ENCODE measurements at regions not wholly inside any gene's neighbourhood (a gene's known extent, or its start where the extent isn't known, plus 50 kb on each side); places are given as distances from the start of the nearest gene placed in this dataset.

DNA sequence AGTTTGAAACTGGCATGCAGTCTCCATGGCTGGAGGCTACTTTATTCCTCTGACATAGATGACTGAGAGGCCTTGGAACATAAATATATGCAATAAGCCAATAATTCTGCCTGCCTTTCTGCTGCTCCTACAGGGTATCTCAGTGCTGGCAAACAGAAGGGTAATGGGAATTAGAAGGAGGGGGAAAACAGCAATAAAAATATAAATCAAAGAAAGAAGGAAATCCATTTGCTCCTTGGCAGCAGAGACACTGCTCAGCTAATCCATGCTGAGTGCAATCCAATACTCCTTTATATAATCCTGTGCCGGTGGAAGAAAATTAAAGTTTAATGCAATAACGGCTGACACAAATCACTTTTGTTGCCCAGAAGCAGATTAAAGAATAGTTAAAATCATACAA, 478.9 kb downstream of the SPATA31D1 start:
- ATAC-seq = no peak
- ChIA-PET CTCF (interaction anchor here (1.3 kb wide), 1 partner anchor 139 kb away, joined by 4 read pairs; no protein-coding TSS in a partner anchor), POLR2A (no interaction called here), RAD21 (ENCODE audit: low non-redundant PET in 1 of 2, low total read pairs in 2 of 2, uncharacterized antibody in 2 of 2, unreplicated experiment in 2 of 2) (no interaction called here)
- no peak overlapping the region for H3K9ac ChIP-seq (ENCODE audit: low read length)
- no peak overlapping the region for H3K4me3 ChIP-seq (replicated peaks in 1 of 2; ENCODE audit: low read depth in 1 of 2, low read length in 2 of 2)
- H3K27me3 ChIP-seq (ENCODE audit: insufficient read depth, low read length) = no peaks in the 10 kb centered on the region
- H3K4me1 ChIP-seq (ENCODE audit: control insufficient read depth in 1 of 2, insufficient read depth in 2 of 2, low read length in 2 of 2) = no peaks in the 10 kb centered on the region
- H3K79me2 ChIP-seq (ENCODE audit: insufficient read depth, low read length) = no peaks in the 10 kb centered on the region
- H3K27ac ChIP-seq (ENCODE audit: low read depth, low read length) = no peak overlapping the region
- TF ChIP-seq SIN3A (IDR thresholded peaks at IDR 0.05; ENCODE audit: low read depth) (no peak), YY1 (IDR thresholded peaks at IDR 0.05; ENCODE audit: extremely low read depth, insufficient replicate concordance, low read depth, low read length) (no peak), SP1 (IDR thresholded peaks at IDR 0.05; ENCODE audit: low read depth) (no peak), EGR1 (IDR thresholded peaks at IDR 0.05; ENCODE audit: low read depth) (no peak), EZH2phosphoT487 (IDR thresholded peaks at IDR 0.05; ENCODE audit: borderline replicate concordance) (no peak), FOSL1 (IDR thresholded peaks at IDR 0.05; ENCODE audit: low read depth) (no peak), SRF (IDR thresholded peaks at IDR 0.05; ENCODE audit: low read depth) (no peak)
- TF ChIP-seq, protein P1, sequence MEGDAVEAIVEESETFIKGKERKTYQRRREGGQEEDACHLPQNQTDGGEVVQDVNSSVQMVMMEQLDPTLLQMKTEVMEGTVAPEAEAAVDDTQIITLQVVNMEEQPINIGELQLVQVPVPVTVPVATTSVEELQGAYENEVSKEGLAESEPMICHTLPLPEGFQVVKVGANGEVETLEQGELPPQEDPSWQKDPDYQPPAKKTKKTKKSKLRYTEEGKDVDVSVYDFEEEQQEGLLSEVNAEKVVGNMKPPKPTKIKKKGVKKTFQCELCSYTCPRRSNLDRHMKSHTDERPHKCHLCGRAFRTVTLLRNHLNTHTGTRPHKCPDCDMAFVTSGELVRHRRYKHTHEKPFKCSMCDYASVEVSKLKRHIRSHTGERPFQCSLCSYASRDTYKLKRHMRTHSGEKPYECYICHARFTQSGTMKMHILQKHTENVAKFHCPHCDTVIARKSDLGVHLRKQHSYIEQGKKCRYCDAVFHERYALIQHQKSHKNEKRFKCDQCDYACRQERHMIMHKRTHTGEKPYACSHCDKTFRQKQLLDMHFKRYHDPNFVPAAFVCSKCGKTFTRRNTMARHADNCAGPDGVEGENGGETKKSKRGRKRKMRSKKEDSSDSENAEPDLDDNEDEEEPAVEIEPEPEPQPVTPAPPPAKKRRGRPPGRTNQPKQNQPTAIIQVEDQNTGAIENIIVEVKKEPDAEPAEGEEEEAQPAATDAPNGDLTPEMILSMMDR (IDR thresholded peaks at IDR 0.05 in 2 of 3, conservative IDR thresholded peaks at IDR 0.05 in 1 of 3; ENCODE audit: borderline replicate concordance in 1 of 3, insufficient read depth in 1 of 3, low read depth in 2 of 3, low read length in 2 of 3) = no peak
- TF ChIP-seq, protein P2, sequence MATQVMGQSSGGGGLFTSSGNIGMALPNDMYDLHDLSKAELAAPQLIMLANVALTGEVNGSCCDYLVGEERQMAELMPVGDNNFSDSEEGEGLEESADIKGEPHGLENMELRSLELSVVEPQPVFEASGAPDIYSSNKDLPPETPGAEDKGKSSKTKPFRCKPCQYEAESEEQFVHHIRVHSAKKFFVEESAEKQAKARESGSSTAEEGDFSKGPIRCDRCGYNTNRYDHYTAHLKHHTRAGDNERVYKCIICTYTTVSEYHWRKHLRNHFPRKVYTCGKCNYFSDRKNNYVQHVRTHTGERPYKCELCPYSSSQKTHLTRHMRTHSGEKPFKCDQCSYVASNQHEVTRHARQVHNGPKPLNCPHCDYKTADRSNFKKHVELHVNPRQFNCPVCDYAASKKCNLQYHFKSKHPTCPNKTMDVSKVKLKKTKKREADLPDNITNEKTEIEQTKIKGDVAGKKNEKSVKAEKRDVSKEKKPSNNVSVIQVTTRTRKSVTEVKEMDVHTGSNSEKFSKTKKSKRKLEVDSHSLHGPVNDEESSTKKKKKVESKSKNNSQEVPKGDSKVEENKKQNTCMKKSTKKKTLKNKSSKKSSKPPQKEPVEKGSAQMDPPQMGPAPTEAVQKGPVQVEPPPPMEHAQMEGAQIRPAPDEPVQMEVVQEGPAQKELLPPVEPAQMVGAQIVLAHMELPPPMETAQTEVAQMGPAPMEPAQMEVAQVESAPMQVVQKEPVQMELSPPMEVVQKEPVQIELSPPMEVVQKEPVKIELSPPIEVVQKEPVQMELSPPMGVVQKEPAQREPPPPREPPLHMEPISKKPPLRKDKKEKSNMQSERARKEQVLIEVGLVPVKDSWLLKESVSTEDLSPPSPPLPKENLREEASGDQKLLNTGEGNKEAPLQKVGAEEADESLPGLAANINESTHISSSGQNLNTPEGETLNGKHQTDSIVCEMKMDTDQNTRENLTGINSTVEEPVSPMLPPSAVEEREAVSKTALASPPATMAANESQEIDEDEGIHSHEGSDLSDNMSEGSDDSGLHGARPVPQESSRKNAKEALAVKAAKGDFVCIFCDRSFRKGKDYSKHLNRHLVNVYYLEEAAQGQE (IDR thresholded peaks at IDR 0.05; ENCODE audit: low read depth) = no peak
- no peaks in the 10 kb centered on the region for H3K9me2 ChIP-seq (ENCODE audit: insufficient read depth)
- no TSS peak for BruUV-seq (replicated peaks)
- H3K36me3 ChIP-seq (ENCODE audit: control insufficient read depth in 1 of 2, insufficient read depth in 2 of 2, low read length in 2 of 2) = no peaks in the 10 kb centered on the region
- peaks cover 5 to 16% of the 10 kb centered on the region in 2 experiments; a peak in 2 of 4 replicates for H3K9me3 ChIP-seq (ENCODE audit: control insufficient read depth in 1 of 2, insufficient read depth in 1 of 2, low read depth in 1 of 2, low read length in 2 of 2)
- no peak overlapping the region for H3K4me2 ChIP-seq (ENCODE audit: low read length)
- DNase-seq (ENCODE audit: low read depth, low spot score) = no peak
- no peak overlapping the region for H2AFZ ChIP-seq (ENCODE audit: low read depth, low read length, poor library complexity, severe bottlenecking)
- no peaks in the 10 kb centered on the region for H4K20me1 ChIP-seq (ENCODE audit: insufficient read depth)
- intact Hi-C loops (cut with micrococcal nuclease) = no loop called here
